ENCODE measurements at regions not wholly inside any gene's neighbourhood (a gene's known extent, or its start where the extent isn't known, plus 50 kb on each side); places are given as distances from the start of the nearest gene placed in this dataset.
A peak's percentile ranks its signal among the peaks of the same experiment; 100 is the strongest.

- Histone ChIP-seq H3K36me3 (no peaks in the 10 kb centered on the region), H3K4me1 (no peaks in the 10 kb centered on the region), H3K27me3 (no peaks in the 10 kb centered on the region), H3K4me2 (no peak overlapping the region), H3K27ac (no peak overlapping the region), H3K4me3 (no peak overlapping the region), H3K9me3 (replicated peaks in 1 of 11) (no peaks in the 10 kb centered on the region), H3K9ac (no peak overlapping the region), H4K20me1 (no peaks in the 10 kb centered on the region)
- no peak for TF ChIP-seq Cebpa-rat (IDR thresholded peaks at IDR 0.05)
Observed at GRCh38 chr15:57816599-57816998, 110.1 kb downstream of the POLR2M start.

- H3K27ac ChIP-seq, result no peak overlapping the region
Observed at GRCh38 chr15:57819646-57820045, 113.1 kb downstream of the POLR2M start.

GRCh38 chr15:57820119-57820518 lies 113.6 kb downstream of the POLR2M start:
- no peaks in the 10 kb centered on the region for H3K27me3 ChIP-seq
- no peaks in the 10 kb centered on the region for H3K4me1 ChIP-seq

More at GRCh38 chr15:57819646-57820045, 113.1 kb downstream of the POLR2M start:
- Histone ChIP-seq H3K4me3 (no peak overlapping the region), H3K9me3 (replicated peaks in 1 of 11) (no peaks in the 10 kb centered on the region), H3K9ac (no peak overlapping the region), H3K27me3 (no peaks in the 10 kb centered on the region), H4K20me1 (no peaks in the 10 kb centered on the region), H3K4me2 (no peak overlapping the region), H3K4me1 (no peaks in the 10 kb centered on the region), H3K36me3 (no peaks in the 10 kb centered on the region)
- TF ChIP-seq Cebpa-rat (IDR thresholded peaks at IDR 0.05), result no peak

GRCh38 chr15:57821826-57822225 lies 115.3 kb downstream of the POLR2M start:
- no peaks in the 10 kb centered on the region for H3K27me3 ChIP-seq
- H3K4me2 ChIP-seq, result no peak overlapping the region
- H3K4me1 ChIP-seq, result peaks cover 0 to 1% (median 0%) of the 10 kb centered on the region in 10 experiments; a peak in 3 of 20 replicates
- no peaks in the 10 kb centered on the region for H4K20me1 ChIP-seq
- no peak overlapping the region for H3K27ac ChIP-seq
- no peak for TF ChIP-seq Cebpa-rat (IDR thresholded peaks at IDR 0.05)
- H3K9me3 ChIP-seq (replicated peaks in 1 of 11), result no peaks in the 10 kb centered on the region
- H3K9ac ChIP-seq, result no peak overlapping the region
- H3K36me3 ChIP-seq, result no peaks in the 10 kb centered on the region
- no peak overlapping the region for H3K4me3 ChIP-seq

More at GRCh38 chr15:57820119-57820518, 113.6 kb downstream of the POLR2M start:
- Histone ChIP-seq H3K9ac (no peak overlapping the region), H3K27ac (no peak overlapping the region), H3K4me3 (no peak overlapping the region), H4K20me1 (no peaks in the 10 kb centered on the region), H3K9me3 (replicated peaks in 1 of 11) (no peaks in the 10 kb centered on the region), H3K4me2 (no peak overlapping the region), H3K36me3 (no peaks in the 10 kb centered on the region)
- TF ChIP-seq Cebpa-rat (IDR thresholded peaks at IDR 0.05), result no peak

GRCh38 chr15:57823325-57823882 lies 116.9 kb downstream of the POLR2M start:
- H3K27me3 ChIP-seq, result no peaks in the 10 kb centered on the region

GRCh38 chr15:57824186-57824585 lies 117.7 kb downstream of the POLR2M start:
- no peak overlapping the region for H3K27ac ChIP-seq
- no peak for TF ChIP-seq Cebpa-rat (IDR thresholded peaks at IDR 0.05)
- H4K20me1 ChIP-seq, result no peaks in the 10 kb centered on the region
- H3K4me3 ChIP-seq, result no peak overlapping the region
- H3K4me1 ChIP-seq, result peaks cover 0 to 4% (median 0%) of the 10 kb centered on the region in 10 experiments; a peak in 3 of 20 replicates
- H3K27me3 ChIP-seq, result no peaks in the 10 kb centered on the region
- H3K36me3 ChIP-seq, result no peaks in the 10 kb centered on the region
- H3K4me2 ChIP-seq, result no peak overlapping the region
- H3K9me3 ChIP-seq (replicated peaks in 1 of 11), result no peaks in the 10 kb centered on the region
- no peak overlapping the region for H3K9ac ChIP-seq

More at GRCh38 chr15:57823325-57823882, 116.9 kb downstream of the POLR2M start:
- no peak for TF ChIP-seq Cebpa-rat (IDR thresholded peaks at IDR 0.05)
- Histone ChIP-seq H3K9me3 (replicated peaks in 1 of 11) (no peaks in the 10 kb centered on the region), H3K36me3 (no peaks in the 10 kb centered on the region), H3K4me2 (no peak overlapping the region), H3K9ac (no peak overlapping the region), H3K4me3 (no peak overlapping the region), H3K27ac (no peak overlapping the region), H3K4me1 (peaks cover 0 to 4% (median 0%) of the 10 kb centered on the region in 10 experiments; a peak in 3 of 20 replicates), H4K20me1 (no peaks in the 10 kb centered on the region)

GRCh38 chr15:57827021-57827420 lies 120.5 kb downstream of the POLR2M start:
- Histone ChIP-seq H4K20me1 (no peaks in the 10 kb centered on the region), H3K4me2 (peak overlapping the region in 1 of 11 experiments; percentile 38; a peak in 2 of 22 replicates)

GRCh38 chr15:57827971-57828370 lies 121.5 kb downstream of the POLR2M start:
- Histone ChIP-seq H3K36me3 (no peaks in the 10 kb centered on the region), H3K27ac (no peak overlapping the region), H3K4me1 (peaks cover 0 to 4% (median 0%) of the 10 kb centered on the region in 10 experiments; a peak in 3 of 20 replicates), H3K27me3 (no peaks in the 10 kb centered on the region), H3K9me3 (replicated peaks in 1 of 11) (no peaks in the 10 kb centered on the region), H4K20me1 (no peaks in the 10 kb centered on the region), H3K9ac (no peak overlapping the region), H3K4me3 (no peak overlapping the region), H3K4me2 (0 out of 22 replicates have a peak overlapping the region, but pooled peaks of 1 of the 11 experiments have one; percentile 10)
- no peak for TF ChIP-seq Cebpa-rat (IDR thresholded peaks at IDR 0.05)

More at GRCh38 chr15:57827021-57827420, 120.5 kb downstream of the POLR2M start:
- Histone ChIP-seq H3K4me1 (peaks cover 0 to 4% (median 0%) of the 10 kb centered on the region in 10 experiments; a peak in 3 of 20 replicates), H3K27ac (no peak overlapping the region), H3K4me3 (no peak overlapping the region), H3K9me3 (replicated peaks in 1 of 11) (no peaks in the 10 kb centered on the region), H3K36me3 (no peaks in the 10 kb centered on the region), H3K9ac (no peak overlapping the region), H3K27me3 (no peaks in the 10 kb centered on the region)
- TF ChIP-seq Cebpa-rat (IDR thresholded peaks at IDR 0.05), result no peak

GRCh38 chr15:57832183-57832582 lies 125.7 kb downstream of the POLR2M start:
- Histone ChIP-seq H3K27me3 (no peaks in the 10 kb centered on the region), H3K4me2 (no peak overlapping the region), H3K4me1 (no peaks in the 10 kb centered on the region), H3K9ac (no peak overlapping the region), H3K9me3 (replicated peaks in 1 of 11) (peaks cover 7 to 17% (median 11%) of the 10 kb centered on the region in 11 experiments; a peak in 16 of 22 replicates), H3K36me3 (no peaks in the 10 kb centered on the region), H3K4me3 (no peak overlapping the region), H3K27ac (no peak overlapping the region), H4K20me1 (no peaks in the 10 kb centered on the region)
- no peak for TF ChIP-seq Cebpa-rat (IDR thresholded peaks at IDR 0.05)

- Histone ChIP-seq H3K4me3 (no peak overlapping the region), H3K36me3 (no peaks in the 10 kb centered on the region), H3K9ac (no peak overlapping the region), H3K4me1 (no peaks in the 10 kb centered on the region), H4K20me1 (no peaks in the 10 kb centered on the region), H3K27me3 (no peaks in the 10 kb centered on the region), H3K27ac (no peak overlapping the region), H3K9me3 (replicated peaks in 1 of 11) (peaks cover 7 to 17% (median 11%) of the 10 kb centered on the region in 11 experiments; a peak in 16 of 22 replicates), H3K4me2 (no peak overlapping the region)
- no peak for TF ChIP-seq Cebpa-rat (IDR thresholded peaks at IDR 0.05)
Observed at GRCh38 chr15:57835119-57835518, 128.6 kb downstream of the POLR2M start.

Data from BLaER1 treated with 17β-estradiol and CSF1 and Interleukin-3, amounts not matched to agents 10 nM and 100 nM (cell line).